Osteoblast (primary cell): ENCODE measurements at regions not wholly inside any gene's neighbourhood (a gene's known extent, or its start where the extent isn't known, plus 50 kb on each side); places are given as distances from the start of the nearest gene placed in this dataset.

Experiments
- DNase-seq: peaks from one replicate; pipeline ENCODE4 v3.0.0; 2011; ENCODE audit warnings: low spot score, mixed read lengths; ENCODE audit not compliant: insufficient read length; ENCODE audit errors: missing footprints
- H2AFZ ChIP-seq: 2 replicates; pipeline ENCODE4 v1.6.0; 2011; ENCODE audit warnings: mild to moderate bottlenecking, low read length
- H3K27ac ChIP-seq: 2 replicates; pipeline ENCODE4 v1.5.1; 2011; ENCODE audit warnings: mild to moderate bottlenecking, low read depth, low read length, moderate library complexity
- H3K27me3 ChIP-seq: 2 replicates; pipeline ENCODE4 v1.6.0; 2012; ENCODE audit warnings: mild to moderate bottlenecking, control low read depth, inconsistent platforms, low read length, moderate library complexity; ENCODE audit not compliant: insufficient read depth
- H3K36me3 ChIP-seq: 2 replicates; pipeline ENCODE4 v1.5.1; 2011; ENCODE audit warnings: mild to moderate bottlenecking, low read length, control low read depth, moderate library complexity; ENCODE audit not compliant: insufficient read depth
- H3K4me1 ChIP-seq: 2 replicates; pipeline ENCODE4 v1.5.1; 2011; ENCODE audit warnings: mild to moderate bottlenecking, low read length, control low read depth, moderate library complexity; ENCODE audit not compliant: insufficient read depth
- H3K4me2 ChIP-seq: 2 replicates; pipeline ENCODE4 v1.6.0; 2011; ENCODE audit warnings: mild to moderate bottlenecking, low read length; ENCODE audit not compliant: insufficient read depth
- H3K4me3 ChIP-seq: fragments of 200-600 bp; sonication (generic); 3 replicates; pipeline ENCODE4 v1.5.1; 2012; ENCODE audit warnings: mild to moderate bottlenecking, low read length, inconsistent platforms; ENCODE audit not compliant: insufficient read depth
- H3K79me2 ChIP-seq: 2 replicates; pipeline ENCODE4 v1.6.0; 2012; ENCODE audit warnings: mild to moderate bottlenecking, low read length, control low read depth, inconsistent platforms; ENCODE audit not compliant: insufficient read depth
- H3K9me3 ChIP-seq: 2 replicates; pipeline ENCODE4 v1.5.1; 2011; ENCODE audit warnings: low read depth, low read length, control low read depth
- H4K20me1 ChIP-seq: 2 replicates; pipeline ENCODE4 v1.6.0; 2012; ENCODE audit warnings: mild to moderate bottlenecking, low read length, control low read depth; ENCODE audit not compliant: insufficient read depth
- CTCF ChIP-seq: IDR thresholded peaks from 2 replicates; pipeline ENCODE4 v1.5.1; 2011; ENCODE audit warnings: mild to moderate bottlenecking, low read depth, low read length, moderate library complexity; ENCODE audit errors: extremely low read depth

- DNase-seq = no peak
- H3K4me3 ChIP-seq = no peak overlapping the region
- no peaks in the 10 kb centered on the region for H3K79me2 ChIP-seq
- no peaks in the 10 kb centered on the region for H3K36me3 ChIP-seq
- no peaks in the 10 kb centered on the region for H3K4me1 ChIP-seq
- H3K27me3 ChIP-seq = no peaks in the 10 kb centered on the region
- no peak overlapping the region for H3K27ac ChIP-seq
- H3K9me3 ChIP-seq = no peaks in the 10 kb centered on the region
- H4K20me1 ChIP-seq = no peaks in the 10 kb centered on the region
- no peak for TF ChIP-seq CTCF
- no peak overlapping the region for H2AFZ ChIP-seq
- H3K4me2 ChIP-seq = no peak overlapping the region
Observed at GRCh38 chr5:89428624-89429023, 545.6 kb upstream of the MEF2C start.

GRCh38 chr5:89425062-89425461 is 542.1 kb upstream of the MEF2C start:
- Histone ChIP-seq H3K4me3 (no peak overlapping the region), H3K27ac (no peak overlapping the region), H4K20me1 (no peaks in the 10 kb centered on the region), H2AFZ (no peak overlapping the region), H3K27me3 (no peaks in the 10 kb centered on the region), H3K9me3 (no peaks in the 10 kb centered on the region), H3K4me2 (no peak overlapping the region), H3K36me3 (no peaks in the 10 kb centered on the region), H3K79me2 (no peaks in the 10 kb centered on the region), H3K4me1 (no peaks in the 10 kb centered on the region)
- no peak for TF ChIP-seq CTCF
- no peak for DNase-seq

- Histone ChIP-seq H3K4me1 (no peaks in the 10 kb centered on the region), H2AFZ (no peak overlapping the region), H3K27ac (no peak overlapping the region), H3K9me3 (no peaks in the 10 kb centered on the region), H3K4me3 (no peak overlapping the region), H3K36me3 (no peaks in the 10 kb centered on the region), H3K27me3 (no peaks in the 10 kb centered on the region), H3K4me2 (no peak overlapping the region), H3K79me2 (no peaks in the 10 kb centered on the region), H4K20me1 (no peaks in the 10 kb centered on the region)
- DNase-seq = no peak
- no peak for TF ChIP-seq CTCF
Observed at GRCh38 chr5:89421035-89421434, 538.1 kb upstream of the MEF2C start.

- Histone ChIP-seq H3K27ac (no peak overlapping the region), H3K4me3 (no peak overlapping the region), H3K9me3 (no peaks in the 10 kb centered on the region), H3K4me2 (no peak overlapping the region), H4K20me1 (no peaks in the 10 kb centered on the region), H2AFZ (no peak overlapping the region), H3K36me3 (no peaks in the 10 kb centered on the region), H3K79me2 (no peaks in the 10 kb centered on the region), H3K27me3 (no peaks in the 10 kb centered on the region), H3K4me1 (no peaks in the 10 kb centered on the region)
- no peak for TF ChIP-seq CTCF
- DNase-seq = no peak
Observed at GRCh38 chr5:89418407-89419085, 535.6 kb upstream of the MEF2C start.
